Lung (tissue), 11 donors: ENCODE measurements at regions not wholly inside any gene's neighbourhood (a gene's known extent, or its start where the extent isn't known, plus 50 kb on each side); places are given as distances from the start of the nearest gene placed in this dataset.

Experiments
- ATAC-seq: fragments of 200-7000 bp; cut with Tn5 transposase; one replicate; pipeline ENCODE4 v1.9.1; 2020; ENCODE audit warnings: moderate number of reproducible peaks; ENCODE audit not compliant: insufficient read depth, low FRiP score
- DNase-seq, 3 donors: peaks; one replicate each; pipeline ENCODE4 v3.0.0-alpha.2; 2013 to 2017
- H3K27ac ChIP-seq, 2 donors: one replicate each; pipeline ENCODE4 v1.5.1; 2013; ENCODE audit warnings: mild to moderate bottlenecking in 2 of 2, moderate library complexity in 2 of 2, control low read depth in 1 of 2, inconsistent platforms in 1 of 2, low read depth in 1 of 2, low read length in 1 of 2
- H3K27me3 ChIP-seq, 3 donors: one replicate each; pipeline ENCODE4 v1.5.1; 2013; ENCODE audit warnings: low read length in 2 of 3; ENCODE audit not compliant: control insufficient read depth in 3 of 3, insufficient read depth in 3 of 3
- H3K36me3 ChIP-seq, 4 donors: one replicate each; pipeline ENCODE4 v1.5.1; 2013; ENCODE audit warnings: low read length in 4 of 4, mild to moderate bottlenecking in 1 of 4, moderate library complexity in 1 of 4; ENCODE audit not compliant: control insufficient read depth in 4 of 4, insufficient read depth in 4 of 4
- H3K4me1 ChIP-seq, 5 donors: one replicate each; pipeline ENCODE4 v1.5.1; 2013; ENCODE audit warnings: low read length in 5 of 5, mild to moderate bottlenecking in 2 of 5, moderate library complexity in 1 of 5; ENCODE audit not compliant: control insufficient read depth in 5 of 5, insufficient read depth in 5 of 5
- H3K4me3 ChIP-seq: one replicate; pipeline ENCODE4 v1.5.1; 2013; ENCODE audit warnings: mild to moderate bottlenecking, control low read depth, moderate library complexity
- H3K9ac ChIP-seq, 2 donors: one replicate each; pipeline ENCODE4 v1.5.1; 2013; ENCODE audit warnings: low read length in 2 of 2, control low read depth in 1 of 2; ENCODE audit not compliant: insufficient read depth in 1 of 2
- H3K9me3 ChIP-seq, 4 donors: one replicate each; pipeline ENCODE4 v1.5.1; 2013; ENCODE audit warnings: low read length in 3 of 4, mild to moderate bottlenecking in 1 of 4, moderate library complexity in 1 of 4; ENCODE audit not compliant: control insufficient read depth in 4 of 4, insufficient read depth in 3 of 4
- CTCF ChIP-seq: IDR thresholded peaks from 2 replicates; pipeline ENCODE4 v1.5.1; 2012; ENCODE audit warnings: mild to moderate bottlenecking; ENCODE audit errors: control extremely low read depth, extremely low read depth
- WGBS, 2 donors: extraction: QIAGEN DNeasy Blood & Tissue Kit; methylation state at CpG; one replicate each; pipeline ENCODE4 v1.1.7; 2013; 5-methylcytosine and 5-hydroxymethylcytosine counted together
- donor health status: control.
- donor health status: control.
- donor health status: Bipolar disorder and iron deficiency.
- donor health status: healthy.
- donor health status: DM: yes; HTN: yes; CAD: no.

- no peak overlapping the region for H3K4me3 ChIP-seq
- ATAC-seq (no peak), DNase-seq (no peak)
- H3K27me3 ChIP-seq, result peaks cover 12 to 19% (median 18%) of the 10 kb centered on the region in 3 donors
- no peak for TF ChIP-seq CTCF
- WGBS, 2 donors, result 82 to 88% methylated on average over 4 of the region's 4 CpGs
- peaks cover 0 to 6% (median 0%) of the 10 kb centered on the region in 5 donors for H3K4me1 ChIP-seq
- no peak overlapping the region for H3K27ac ChIP-seq
- H3K9ac ChIP-seq, result no peak overlapping the region
- H3K9me3 ChIP-seq, result peaks cover 0 to 13% (median 5%) of the 10 kb centered on the region in 4 donors
- no peaks in the 10 kb centered on the region for H3K36me3 ChIP-seq
Observed at GRCh38 chr22:48572951-48573350, 1254.7 kb downstream of the BRD1 start.

- Histone ChIP-seq H3K36me3 (no peaks in the 10 kb centered on the region), H3K4me3 (no peak overlapping the region), H3K27ac (no peak overlapping the region), H3K4me1 (peaks cover 0 to 5% (median 0%) of the 10 kb centered on the region in 5 donors), H3K9me3 (peaks cover 0 to 13% (median 6%) of the 10 kb centered on the region in 4 donors), H3K9ac (no peak overlapping the region), H3K27me3 (peaks cover 3 to 17% (median 12%) of the 10 kb centered on the region in 3 donors)
- no peak for DNase-seq
- 88 to 90% methylated on average over 2 of the region's 2 CpGs for WGBS, 2 donors
- no peak for ATAC-seq
- no peak for TF ChIP-seq CTCF
Observed at GRCh38 chr22:48570912-48571311, 1256.8 kb downstream of the BRD1 start.

- Histone ChIP-seq H3K9me3 (peaks cover 0 to 13% (median 6%) of the 10 kb centered on the region in 4 donors), H3K9ac (no peak overlapping the region), H3K27ac (no peak overlapping the region), H3K4me3 (no peak overlapping the region), H3K36me3 (no peaks in the 10 kb centered on the region), H3K4me1 (peaks cover 0 to 5% (median 0%) of the 10 kb centered on the region in 5 donors), H3K27me3 (peaks cover 0 to 13% (median 9%) of the 10 kb centered on the region in 3 donors)
- TF ChIP-seq CTCF, result no peak
- WGBS, 2 donors, result 95 to 96% methylated on average over 25 of the region's 25 CpGs
- DNase-seq, result no peak
- ATAC-seq, result no peak
Observed at GRCh38 chr22:48569476-48570233, 1258.0 kb downstream of the BRD1 start.
